ENCODE measurements at regions not wholly inside any gene's neighbourhood (a gene's known extent, or its start where the extent isn't known, plus 50 kb on each side); places are given as distances from the start of the nearest gene placed in this dataset.

DNA sequence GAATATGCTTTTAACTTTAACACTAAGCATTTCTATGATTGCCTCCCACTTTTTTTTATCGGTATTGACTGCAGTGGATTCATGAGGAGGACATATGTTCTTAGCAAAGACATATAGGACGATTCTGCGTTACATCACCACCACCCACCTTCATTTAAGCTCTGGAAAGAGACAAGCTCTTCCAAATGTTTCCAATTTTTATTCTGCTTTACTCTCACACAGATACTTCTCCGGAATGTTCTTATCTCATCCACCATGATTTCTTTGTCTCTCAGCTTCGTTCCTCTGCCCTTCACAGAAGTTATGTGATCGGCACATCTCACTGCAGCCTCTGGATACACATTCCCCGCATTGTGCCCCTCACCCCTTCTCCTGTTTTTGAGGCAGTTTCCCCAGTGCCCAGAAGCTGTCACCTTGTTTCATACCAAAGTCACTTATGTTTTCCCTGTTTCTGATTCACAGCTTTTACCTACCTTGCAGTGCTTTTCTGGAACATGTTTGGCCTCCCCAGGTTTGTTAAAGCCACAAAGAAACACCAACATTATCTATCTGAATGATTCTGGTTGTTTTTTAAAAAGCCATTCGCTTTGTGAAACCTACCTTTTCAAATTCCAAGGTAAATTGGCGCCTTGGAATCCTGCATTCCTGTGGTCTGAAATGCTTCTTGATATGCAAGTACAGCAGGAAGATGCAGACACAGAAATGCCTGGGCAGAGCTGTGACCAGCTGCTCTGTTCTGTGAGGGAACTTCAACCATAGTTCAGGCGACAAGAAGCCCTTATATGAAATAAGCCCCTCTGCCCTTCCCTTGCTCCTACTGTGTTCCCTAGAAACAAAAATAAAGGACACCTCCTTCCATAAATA lies 1020.2 kb downstream of the TTLL7 start:
- TF ChIP-seq CTCF (IDR thresholded peaks at IDR 0.05; ENCODE audit: low read depth, low read length) (no peak), POLR2A (IDR thresholded peaks at IDR 0.05; ENCODE audit: extremely low read depth, insufficient read length) (no peak)

Data from NB4 (cell line).